ENCODE measurements at regions not wholly inside any gene's neighbourhood (a gene's known extent, or its start where the extent isn't known, plus 50 kb on each side); places are given as distances from the start of the nearest gene placed in this dataset.

GRCh38 chr1:93774707-93775106, 93.1 kb upstream of the BCAR3 start:
- Histone ChIP-seq H3K9ac (ENCODE audit: low read length) (no peak overlapping the region), H3K23ac (ENCODE audit: low read length) (no peak overlapping the region), H2AFZ (ENCODE audit: insufficient read depth, low read length, poor library complexity) (no peak overlapping the region), H3K36me3 (ENCODE audit: control insufficient read depth in 1 of 2, insufficient read depth in 2 of 2, low read length in 2 of 2) (no peaks in the 10 kb centered on the region), H4K91ac (ENCODE audit: low read depth, low read length) (no peak overlapping the region), H3K27me3 (ENCODE audit: insufficient read depth, low read length) (no peaks in the 10 kb centered on the region), H2BK5ac (ENCODE audit: low read depth, low read length, poor library complexity) (no peak overlapping the region), H3K27ac (ENCODE audit: low read depth, low read length) (no peak overlapping the region), H2BK120ac (ENCODE audit: insufficient read depth, low read length, poor library complexity) (no peak overlapping the region), H4K8ac (ENCODE audit: low read depth, low read length) (no peak overlapping the region), H2BK12ac (ENCODE audit: low read length) (no peak overlapping the region), H2AK5ac (ENCODE audit: low read length) (no peak overlapping the region), H3K4me1 (ENCODE audit: control insufficient read depth in 1 of 2, insufficient read depth in 2 of 2, low read length in 2 of 2) (peaks cover 1 to 2% of the 10 kb centered on the region in 2 experiments), H4K12ac (ENCODE audit: low read depth, low read length) (no peak overlapping the region), H3K4me2 (ENCODE audit: low read length) (no peak overlapping the region), H3K14ac (ENCODE audit: low read length) (no peak overlapping the region), H3K9me3 (ENCODE audit: insufficient read depth, low read depth, low read length) (no peaks in the 10 kb centered on the region), H3K79me2 (ENCODE audit: control insufficient read depth, insufficient read depth, low read length, poor library complexity) (no peaks in the 10 kb centered on the region), H3K79me1 (ENCODE audit: low read length) (no peaks in the 10 kb centered on the region), H3K4me3 (ENCODE audit: low read depth, low read length) (no peak overlapping the region), H3K18ac (ENCODE audit: low read length) (no peak overlapping the region), H3K4ac (ENCODE audit: low read depth, low read length) (no peak overlapping the region)
- DNase-seq, result no peak

- no peak overlapping the region for H3K23ac ChIP-seq (ENCODE audit: low read length)
- no peak for DNase-seq
- H3K4ac ChIP-seq (ENCODE audit: low read depth, low read length), result no peak overlapping the region
- H3K4me2 ChIP-seq (ENCODE audit: low read length), result no peak overlapping the region
- H3K9me3 ChIP-seq (ENCODE audit: insufficient read depth, low read depth, low read length), result no peaks in the 10 kb centered on the region
- H2BK12ac ChIP-seq (ENCODE audit: low read length), result no peak overlapping the region
- no peak overlapping the region for H4K8ac ChIP-seq (ENCODE audit: low read depth, low read length)
- no peak overlapping the region for H2BK120ac ChIP-seq (ENCODE audit: insufficient read depth, low read length, poor library complexity)
- H3K79me2 ChIP-seq (ENCODE audit: control insufficient read depth, insufficient read depth, low read length, poor library complexity), result no peaks in the 10 kb centered on the region
- H3K9ac ChIP-seq (ENCODE audit: low read length), result no peak overlapping the region
- H2BK5ac ChIP-seq (ENCODE audit: low read depth, low read length, poor library complexity), result no peak overlapping the region
- no peaks in the 10 kb centered on the region for H3K79me1 ChIP-seq (ENCODE audit: low read length)
- no peak overlapping the region for H2AFZ ChIP-seq (ENCODE audit: insufficient read depth, low read length, poor library complexity)
- H4K12ac ChIP-seq (ENCODE audit: low read depth, low read length), result no peak overlapping the region
- no peak overlapping the region for H4K91ac ChIP-seq (ENCODE audit: low read depth, low read length)
- no CpG with 5 or more reads among the region's 2 CpGs for WGBS (ENCODE audit: extremely low coverage, insufficient coverage, insufficient read length)
- peaks cover 4 to 6% of the 10 kb centered on the region in 2 experiments for H3K4me1 ChIP-seq (ENCODE audit: control insufficient read depth in 1 of 2, insufficient read depth in 2 of 2, low read length in 2 of 2)
- no peak overlapping the region for H2AK5ac ChIP-seq (ENCODE audit: low read length)
- no peak overlapping the region for H3K27ac ChIP-seq (ENCODE audit: low read depth, low read length)
- no peaks in the 10 kb centered on the region for H3K36me3 ChIP-seq (ENCODE audit: control insufficient read depth in 1 of 2, insufficient read depth in 2 of 2, low read length in 2 of 2)
- no peak overlapping the region for H3K14ac ChIP-seq (ENCODE audit: low read length)
- no peak overlapping the region for H3K18ac ChIP-seq (ENCODE audit: low read length)
- no peak overlapping the region for H3K4me3 ChIP-seq (ENCODE audit: low read depth, low read length)
- no peaks in the 10 kb centered on the region for H3K27me3 ChIP-seq (ENCODE audit: insufficient read depth, low read length)
Measured at GRCh38 chr1:93773049-93773838, 91.6 kb upstream of the BCAR3 start.

- Histone ChIP-seq H3K4ac (ENCODE audit: low read depth, low read length) (no peak overlapping the region), H4K12ac (ENCODE audit: low read depth, low read length) (no peak overlapping the region), H2BK12ac (ENCODE audit: low read length) (no peak overlapping the region), H3K79me1 (ENCODE audit: low read length) (no peaks in the 10 kb centered on the region), H4K91ac (ENCODE audit: low read depth, low read length) (no peak overlapping the region), H2AFZ (ENCODE audit: insufficient read depth, low read length, poor library complexity) (no peak overlapping the region), H3K27ac (ENCODE audit: low read depth, low read length) (no peak overlapping the region), H3K4me3 (ENCODE audit: low read depth, low read length) (no peak overlapping the region), H2BK120ac (ENCODE audit: insufficient read depth, low read length, poor library complexity) (no peak overlapping the region), H3K79me2 (ENCODE audit: control insufficient read depth, insufficient read depth, low read length, poor library complexity) (no peaks in the 10 kb centered on the region), H3K27me3 (ENCODE audit: insufficient read depth, low read length) (no peaks in the 10 kb centered on the region), H3K36me3 (ENCODE audit: control insufficient read depth in 1 of 2, insufficient read depth in 2 of 2, low read length in 2 of 2) (no peaks in the 10 kb centered on the region), H3K23ac (ENCODE audit: low read length) (no peak overlapping the region), H3K18ac (ENCODE audit: low read length) (no peak overlapping the region), H3K9me3 (ENCODE audit: insufficient read depth, low read depth, low read length) (no peaks in the 10 kb centered on the region), H3K4me1 (ENCODE audit: control insufficient read depth in 1 of 2, insufficient read depth in 2 of 2, low read length in 2 of 2) (peaks cover 4 to 6% of the 10 kb centered on the region in 2 experiments), H2AK5ac (ENCODE audit: low read length) (no peak overlapping the region), H4K8ac (ENCODE audit: low read depth, low read length) (no peak overlapping the region), H2BK5ac (ENCODE audit: low read depth, low read length, poor library complexity) (no peak overlapping the region), H3K9ac (ENCODE audit: low read length) (no peak overlapping the region), H3K14ac (ENCODE audit: low read length) (no peak overlapping the region), H3K4me2 (ENCODE audit: low read length) (no peak overlapping the region)
- no CpG with 5 or more reads among the region's 2 CpGs for WGBS (ENCODE audit: extremely low coverage, insufficient coverage, insufficient read length)
- DNase-seq, result no peak
Measured at GRCh38 chr1:93771843-93772242, 90.2 kb upstream of the BCAR3 start.

GRCh38 chr1:93770640-93771039, 89.0 kb upstream of the BCAR3 start:
- H3K9ac ChIP-seq (ENCODE audit: low read length), result no peak overlapping the region
- H3K4me1 ChIP-seq (ENCODE audit: control insufficient read depth in 1 of 2, insufficient read depth in 2 of 2, low read length in 2 of 2), result peaks cover 9 to 11% of the 10 kb centered on the region in 2 experiments
- H4K8ac ChIP-seq (ENCODE audit: low read depth, low read length), result no peak overlapping the region
- no peak overlapping the region for H2BK12ac ChIP-seq (ENCODE audit: low read length)
- H3K4me3 ChIP-seq (ENCODE audit: low read depth, low read length), result no peak overlapping the region
- no peaks in the 10 kb centered on the region for H3K36me3 ChIP-seq (ENCODE audit: control insufficient read depth in 1 of 2, insufficient read depth in 2 of 2, low read length in 2 of 2)
- H2AFZ ChIP-seq (ENCODE audit: insufficient read depth, low read length, poor library complexity), result no peak overlapping the region
- H4K12ac ChIP-seq (ENCODE audit: low read depth, low read length), result no peak overlapping the region
- H2BK120ac ChIP-seq (ENCODE audit: insufficient read depth, low read length, poor library complexity), result no peak overlapping the region
- WGBS (ENCODE audit: extremely low coverage, insufficient coverage, insufficient read length), result no CpG with 5 or more reads among the region's 2 CpGs
- H2BK5ac ChIP-seq (ENCODE audit: low read depth, low read length, poor library complexity), result no peak overlapping the region
- DNase-seq, result no peak
- no peak overlapping the region for H4K91ac ChIP-seq (ENCODE audit: low read depth, low read length)
- no peak overlapping the region for H3K4me2 ChIP-seq (ENCODE audit: low read length)
- no peak overlapping the region for H3K27ac ChIP-seq (ENCODE audit: low read depth, low read length)
- H3K9me3 ChIP-seq (ENCODE audit: insufficient read depth, low read depth, low read length), result no peaks in the 10 kb centered on the region
- no peak overlapping the region for H3K23ac ChIP-seq (ENCODE audit: low read length)
- H3K27me3 ChIP-seq (ENCODE audit: insufficient read depth, low read length), result no peaks in the 10 kb centered on the region
- H2AK5ac ChIP-seq (ENCODE audit: low read length), result no peak overlapping the region
- H3K14ac ChIP-seq (ENCODE audit: low read length), result no peak overlapping the region
- H3K4ac ChIP-seq (ENCODE audit: low read depth, low read length), result no peak overlapping the region
- no peaks in the 10 kb centered on the region for H3K79me2 ChIP-seq (ENCODE audit: control insufficient read depth, insufficient read depth, low read length, poor library complexity)
- peaks cover 2% of the 10 kb centered on the region for H3K79me1 ChIP-seq (ENCODE audit: low read length)
- H3K18ac ChIP-seq (ENCODE audit: low read length), result no peak overlapping the region
